ENCODE measurements at regions not wholly inside any gene's neighbourhood (a gene's known extent, or its start where the extent isn't known, plus 50 kb on each side); places are given as distances from the start of the nearest gene placed in this dataset.

- DNase-seq, result no peak
Observed at GRCh38 chr9:88936132-88936531, 55.1 kb upstream of the S1PR3 start.

- DNase-seq, result no peak
Observed at GRCh38 chr9:88936668-88937067, 54.6 kb upstream of the S1PR3 start.

- DNase-seq, result no peak
Observed at GRCh38 chr9:88937248-88937647, 54.0 kb upstream of the S1PR3 start.

- DNase-seq, result no peak
Observed at GRCh38 chr9:88938189-88938588, 53.1 kb upstream of the S1PR3 start.
